HS-5 (cell line): ENCODE measurements at regions not wholly inside any gene's neighbourhood (a gene's known extent, or its start where the extent isn't known, plus 50 kb on each side); places are given as distances from the start of the nearest gene placed in this dataset.

Source experiments
- DNase-seq: peaks from one replicate; pipeline ENCODE4 v3.0.0-alpha.2; 2012; ENCODE audit warnings: low read depth

DNA sequence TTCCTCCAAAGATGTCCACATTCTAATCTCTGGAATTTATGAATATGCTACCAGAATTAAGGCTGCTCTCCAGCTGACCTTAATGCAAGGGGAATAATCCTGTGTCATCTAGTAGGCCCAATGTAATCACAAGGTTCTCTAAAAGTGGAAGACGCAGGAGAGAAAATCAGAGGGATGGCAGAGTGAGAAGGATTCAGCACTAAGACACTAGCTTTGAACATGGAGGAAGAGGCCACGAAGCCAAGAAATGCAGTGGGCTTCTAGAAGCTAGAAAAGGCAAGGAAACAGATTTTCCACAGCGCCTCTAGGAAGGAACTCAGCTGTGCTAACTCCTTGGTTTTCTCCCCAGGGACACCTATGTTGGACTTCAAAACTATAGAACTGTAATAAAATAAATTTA, 240.7 kb upstream of the TRAM1L1 start:
- no peak for DNase-seq

DNA sequence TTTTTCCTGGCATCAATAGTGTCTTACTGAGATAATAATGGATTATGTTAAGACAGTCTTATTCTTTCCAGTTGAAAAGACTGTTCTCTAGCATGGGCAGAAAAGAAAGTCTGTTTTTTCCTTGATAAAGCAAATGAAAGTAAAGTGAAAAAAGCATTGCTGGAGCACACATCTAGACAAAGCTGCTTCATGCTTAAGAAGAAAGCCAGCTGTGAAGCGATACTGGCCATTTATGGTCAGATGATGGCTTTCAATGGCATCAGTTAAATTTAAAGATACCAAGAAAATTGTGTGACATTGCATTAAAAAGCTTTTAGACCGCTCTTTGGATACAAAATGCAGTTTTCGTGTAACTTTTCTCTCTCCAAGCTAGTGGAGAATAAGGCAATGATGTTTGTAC, 242.1 kb upstream of the TRAM1L1 start:
- no peak for DNase-seq

DNA sequence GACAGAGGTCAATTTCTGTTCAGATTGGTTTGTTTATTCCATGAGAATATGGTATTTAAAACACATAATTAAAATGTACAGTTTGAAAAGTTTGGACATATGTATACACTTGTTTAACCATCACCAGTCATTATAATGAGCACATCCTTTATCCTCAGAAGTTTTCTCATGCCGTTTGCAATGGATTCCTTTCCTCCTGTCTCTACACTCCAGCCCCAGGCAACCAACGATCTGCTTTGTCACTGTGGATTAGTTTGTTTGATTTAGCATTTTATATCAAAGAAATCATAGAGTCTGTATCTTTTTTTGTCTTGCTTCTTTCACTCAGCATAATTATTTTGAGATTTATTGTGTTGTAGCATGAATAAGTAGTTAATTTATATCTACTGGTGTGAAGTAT, 243.0 kb upstream of the TRAM1L1 start:
- DNase-seq, result no peak

DNA sequence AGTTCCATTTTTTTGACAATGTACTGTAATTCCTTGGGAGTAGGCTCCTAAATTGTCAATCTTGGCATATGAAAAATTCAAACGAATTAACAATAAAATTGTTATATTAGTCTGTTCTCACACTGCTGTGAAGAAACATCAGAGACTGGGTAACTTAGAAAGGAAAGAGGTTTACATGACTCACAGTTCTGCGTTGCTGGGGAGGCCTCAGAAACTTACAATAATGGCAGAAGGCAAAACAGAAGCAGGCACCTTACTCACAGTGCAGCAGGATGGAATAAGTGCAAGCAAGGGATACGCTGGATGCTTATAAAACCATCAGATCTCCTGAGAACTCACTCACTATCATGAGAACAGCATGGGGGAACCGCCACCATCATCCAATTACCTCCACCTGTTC, 246.4 kb upstream of the TRAM1L1 start:
- no peak for DNase-seq

DNA sequence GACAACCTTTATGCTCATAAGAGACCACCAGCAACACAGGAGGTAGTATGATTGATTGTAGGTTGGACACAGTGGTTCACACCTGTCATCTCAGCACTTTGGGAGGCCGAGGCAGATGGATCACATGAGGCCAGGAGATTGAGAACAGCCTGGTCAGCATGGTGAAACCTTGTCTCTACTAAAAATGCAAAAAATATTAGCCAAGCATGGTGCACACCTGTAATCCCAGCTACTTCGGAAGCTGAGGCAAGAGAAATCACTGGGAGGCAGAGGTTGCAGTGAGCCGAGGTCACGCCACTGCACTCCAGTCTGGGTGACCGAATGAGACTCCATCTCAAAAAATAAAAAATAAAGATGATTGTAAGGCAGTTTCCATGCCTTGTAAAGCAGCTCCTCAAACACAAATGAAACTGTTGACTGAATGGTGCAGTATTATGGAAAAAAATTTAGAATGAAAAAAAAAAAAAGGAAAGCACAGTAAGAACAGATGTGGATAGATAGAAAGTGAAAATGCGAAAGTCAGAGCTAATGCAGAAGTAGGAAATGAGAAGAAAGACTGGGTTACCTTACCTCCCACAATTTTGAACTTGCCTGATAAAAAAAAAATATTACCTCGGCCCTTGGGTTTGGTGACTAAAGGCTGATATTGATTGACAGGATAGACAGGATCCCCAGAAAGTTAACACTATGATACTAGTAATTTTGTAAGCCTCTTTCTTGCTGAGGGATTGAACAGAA, 249.2 kb upstream of the TRAM1L1 start:
- no peak for DNase-seq

DNA sequence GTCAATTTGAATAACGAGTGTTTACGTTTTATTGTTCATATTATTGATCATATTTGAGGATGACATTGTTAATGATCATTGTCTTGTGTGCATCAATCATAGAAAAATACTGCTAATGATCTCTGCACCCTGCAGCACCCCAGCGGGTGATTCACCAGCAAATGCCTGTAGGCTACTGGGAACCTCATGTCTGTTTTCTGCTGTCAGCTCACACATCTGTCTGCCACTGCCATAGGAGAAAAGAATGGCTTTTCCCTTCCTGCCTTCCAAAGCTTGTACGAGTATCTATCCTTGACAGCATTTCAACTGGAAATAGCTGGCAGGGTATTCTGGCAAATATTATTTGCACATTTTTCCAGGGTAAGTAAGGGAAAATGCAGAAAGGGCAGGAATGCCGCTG, 272.1 kb upstream of the TRAM1L1 start:
- DNase-seq, result no peak

DNA sequence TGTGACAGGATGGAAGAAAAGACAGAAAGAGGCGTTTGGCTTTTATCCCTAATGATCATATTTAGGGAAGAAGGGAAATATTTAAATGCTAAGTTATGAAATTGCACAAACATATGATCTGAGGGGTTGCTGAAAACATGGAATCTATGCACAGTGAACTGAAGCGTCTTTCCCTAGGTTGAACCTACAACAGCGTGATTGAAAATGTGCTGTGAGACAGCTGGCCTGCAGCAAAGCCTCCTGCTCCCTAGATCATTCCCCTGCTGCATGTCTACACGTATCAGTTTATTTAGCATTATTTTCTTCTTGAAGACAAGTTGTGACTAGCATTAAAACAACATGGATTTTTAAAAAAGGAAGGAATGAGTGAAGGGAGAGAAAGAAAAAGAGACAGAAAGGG, 272.5 kb upstream of the TRAM1L1 start:
- DNase-seq, result no peak

DNA sequence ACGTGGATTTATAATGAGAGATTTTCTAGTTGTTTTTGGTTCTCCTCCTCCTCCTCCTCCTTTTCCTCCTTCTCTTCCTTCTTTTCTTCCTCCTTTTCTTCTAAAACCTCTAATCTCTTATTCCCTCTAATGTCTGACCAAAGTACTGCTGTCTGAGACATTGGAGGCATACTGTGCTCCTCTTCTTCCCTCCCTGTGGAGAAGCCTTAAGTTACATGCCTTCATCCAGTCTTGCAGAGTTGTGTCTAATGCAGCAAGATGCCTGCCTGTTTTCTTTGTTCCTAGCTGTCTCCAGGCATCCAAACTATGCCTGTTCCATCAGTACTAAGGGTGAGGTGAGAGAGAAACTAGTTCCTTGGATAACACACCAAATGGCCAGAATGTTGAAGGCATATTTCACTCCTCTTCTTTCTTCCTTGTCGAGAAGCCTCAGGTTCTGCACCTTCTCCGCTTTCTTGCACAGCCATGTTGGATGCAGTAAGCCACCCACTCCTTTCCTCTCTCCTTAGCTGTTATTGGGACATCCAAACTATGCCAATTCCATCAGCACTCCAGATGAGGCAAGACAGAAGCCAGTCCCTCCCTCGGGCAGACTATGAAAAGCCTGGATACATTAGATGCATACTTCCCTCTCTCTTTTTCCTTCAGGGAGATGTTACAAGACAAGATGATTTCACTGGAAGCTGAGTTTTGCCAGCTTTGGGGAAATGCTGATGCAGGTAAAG, 285.7 kb upstream of the TRAM1L1 start:
- DNase-seq, result no peak

DNA sequence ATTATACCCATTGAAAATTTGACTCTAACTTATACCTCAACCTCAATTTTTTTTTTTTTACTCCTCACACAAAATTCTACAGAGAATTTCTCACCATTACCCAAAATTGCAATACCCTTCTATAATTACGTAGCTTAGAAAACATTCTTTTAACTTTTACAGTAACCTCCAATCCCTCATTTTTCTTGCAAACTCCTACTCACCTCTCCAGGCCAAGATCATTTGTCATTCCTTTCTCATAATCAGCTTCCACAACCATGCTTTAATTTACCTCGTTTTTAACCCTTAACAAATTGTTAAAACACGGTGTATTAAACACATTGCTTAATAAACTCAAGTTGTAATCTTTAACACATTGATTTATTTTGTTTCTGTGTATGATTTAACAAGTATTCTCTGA, 289.7 kb upstream of the TRAM1L1 start:
- DNase-seq, result no peak

DNA sequence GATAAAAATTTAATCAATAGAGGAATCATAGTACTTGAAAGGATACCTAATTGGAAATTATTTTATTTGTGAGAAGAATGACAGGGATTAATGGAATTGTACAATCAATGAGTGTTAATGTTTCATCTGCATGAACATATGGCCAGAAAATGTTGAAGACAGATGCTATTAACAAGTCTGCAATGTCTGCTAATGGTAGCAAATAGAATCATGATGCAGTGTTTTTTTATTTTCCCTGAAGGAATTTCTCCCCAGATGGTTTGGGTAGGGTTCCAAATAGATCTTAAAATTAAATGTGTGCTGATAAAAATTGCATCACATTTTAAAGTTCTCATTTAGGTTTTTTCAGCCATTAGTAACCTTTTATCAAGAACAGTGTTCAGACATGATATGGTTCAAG, 291.3 kb upstream of the TRAM1L1 start:
- no peak for DNase-seq

DNA sequence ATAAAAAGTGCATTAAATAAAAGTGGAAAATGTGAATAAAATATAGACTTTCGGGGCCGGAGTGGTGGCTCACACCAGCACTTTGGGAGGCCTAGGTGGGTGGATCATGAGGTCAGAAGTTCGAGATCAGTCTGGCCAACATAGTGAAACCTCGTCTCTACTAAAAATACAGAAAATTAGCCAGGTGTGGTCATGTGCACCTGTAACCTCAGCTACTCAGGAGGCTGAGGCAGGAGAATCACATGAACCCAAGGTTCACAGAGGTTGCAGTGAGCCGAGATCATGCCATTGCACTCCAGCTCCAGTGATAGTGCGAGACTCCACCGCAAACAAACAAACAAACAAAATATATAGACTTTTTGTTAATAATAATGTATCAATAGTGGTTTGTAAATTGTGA, 293.6 kb upstream of the TRAM1L1 start:
- DNase-seq, result no peak

DNA sequence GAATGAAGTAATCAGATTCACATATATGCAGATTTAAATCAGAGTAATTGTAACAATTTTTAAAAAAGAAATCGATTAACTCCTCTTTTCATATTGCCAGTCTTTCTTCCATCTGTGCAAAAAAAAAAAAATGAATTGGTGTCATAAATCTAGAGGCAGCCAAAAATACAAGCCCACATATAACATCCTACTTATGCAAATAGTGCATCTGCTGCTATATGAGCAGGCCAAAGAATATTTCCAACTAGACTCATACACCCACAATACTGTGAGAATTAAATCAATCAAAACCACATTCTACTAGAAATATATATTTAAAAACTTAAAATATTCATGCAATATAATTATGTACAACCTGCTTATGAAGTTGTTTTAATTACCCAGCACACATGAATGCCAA, 298.1 kb upstream of the TRAM1L1 start:
- DNase-seq, result no peak

DNA sequence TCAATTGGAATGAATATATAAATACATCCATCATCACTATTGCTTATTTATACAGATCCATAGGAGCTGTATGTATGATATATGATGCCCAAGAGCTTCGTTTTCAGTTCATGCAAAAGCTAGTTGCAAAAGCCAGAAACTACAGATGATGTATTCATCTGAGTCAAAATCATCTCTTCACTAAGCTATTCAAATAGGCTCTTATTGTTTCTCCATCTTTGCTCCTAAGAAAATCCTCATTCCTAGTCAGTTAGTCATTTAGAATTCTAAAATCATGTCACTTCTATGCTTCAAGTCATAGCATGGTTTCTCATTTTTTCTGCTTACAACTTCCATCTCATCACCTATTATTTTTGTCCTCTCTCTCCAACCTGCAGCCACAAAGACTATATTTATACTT, 300.1 kb upstream of the TRAM1L1 start:
- no peak for DNase-seq

DNA sequence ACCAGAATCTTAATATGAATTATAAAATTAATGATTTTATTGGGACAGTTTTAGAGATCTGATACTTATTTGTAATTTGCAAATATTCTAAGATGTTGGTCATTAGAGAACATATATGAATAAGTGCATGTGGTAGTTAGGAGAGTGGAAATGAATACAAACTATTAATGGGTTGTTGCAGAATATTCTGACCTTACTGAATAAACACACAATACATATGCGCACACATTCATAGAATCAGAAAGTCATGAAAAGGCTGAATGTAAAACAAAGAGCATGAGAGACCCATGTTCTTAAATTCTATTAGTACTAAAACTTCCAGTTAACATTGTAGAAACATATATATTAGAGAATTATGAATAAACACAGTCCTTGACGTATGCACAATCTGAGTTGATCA, 301.7 kb upstream of the TRAM1L1 start:
- no peak for DNase-seq

DNA sequence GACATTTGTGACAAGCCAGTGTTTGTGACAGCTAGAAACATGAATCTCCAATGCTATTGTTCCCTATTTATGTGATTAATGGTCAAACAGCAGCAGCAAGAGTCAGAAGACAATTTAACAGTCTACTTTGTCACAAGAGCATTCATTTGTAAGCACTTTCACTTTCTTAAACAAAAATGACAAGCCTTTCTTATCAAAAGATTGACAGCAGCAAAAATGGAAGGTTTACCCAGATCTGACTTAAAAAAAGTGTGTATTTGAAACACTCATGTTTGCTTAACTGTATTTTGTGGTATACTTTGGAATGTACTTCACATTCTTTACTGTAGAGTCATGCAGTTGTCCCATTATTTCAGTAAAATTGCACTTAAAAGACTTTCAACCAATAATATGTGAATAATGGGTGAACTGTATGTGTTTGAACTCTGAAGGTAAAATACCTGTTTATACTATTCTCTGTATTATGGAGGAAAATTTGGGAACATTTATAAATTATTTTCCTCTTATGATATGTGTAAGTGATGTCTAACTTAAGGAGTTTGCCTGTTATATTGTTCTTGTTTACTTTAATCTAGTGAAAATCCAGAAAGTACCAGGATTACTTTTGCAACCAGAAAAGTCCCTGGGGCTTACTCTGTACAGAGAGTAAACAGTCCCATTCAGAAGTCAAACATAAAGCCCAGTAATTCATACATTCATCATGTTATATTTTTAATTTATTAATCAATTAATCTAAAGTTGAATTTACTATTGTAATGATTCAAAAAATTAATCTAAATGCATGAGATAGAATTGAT, 314.9 kb upstream of the TRAM1L1 start:
- DNase-seq, result peak; percentile 61

DNA sequence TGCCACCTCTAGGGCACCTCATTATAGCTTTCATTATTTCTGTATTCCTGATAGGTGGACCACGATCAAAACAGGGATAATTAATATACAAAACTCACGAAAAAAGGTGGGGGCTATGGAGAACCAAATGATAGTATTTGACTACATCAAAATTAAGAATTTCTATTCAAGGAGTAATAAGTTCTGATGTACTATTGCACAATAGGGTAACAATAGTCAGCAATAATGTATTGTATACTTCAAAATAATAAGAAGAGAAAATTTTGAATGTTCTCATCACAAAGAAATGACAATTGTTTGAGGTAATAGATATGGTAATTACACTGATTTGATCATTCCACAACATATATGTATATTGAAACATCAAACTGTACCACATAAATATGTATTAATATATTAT, 327.3 kb upstream of the TRAM1L1 start:
- no peak for DNase-seq

DNA sequence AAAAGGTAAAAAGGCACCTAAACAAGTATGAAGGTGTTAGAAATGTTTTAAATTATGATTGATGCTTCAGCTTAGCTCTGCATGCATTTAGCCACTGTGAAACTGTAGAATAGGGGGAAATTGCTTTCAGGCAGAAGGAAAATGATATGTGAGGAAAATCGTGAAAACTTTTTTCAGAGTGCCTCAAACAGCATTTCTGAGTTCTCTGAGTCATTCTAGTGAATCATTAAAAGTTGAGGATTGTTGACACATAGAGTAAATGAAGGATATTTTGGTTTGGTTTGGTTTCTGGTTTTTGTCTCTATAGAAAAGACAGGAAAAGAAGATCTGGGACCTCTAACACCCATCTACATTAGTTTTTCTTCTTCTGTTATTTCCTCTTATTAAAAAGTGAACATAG, 332.5 kb upstream of the TRAM1L1 start:
- DNase-seq, result no peak

DNA sequence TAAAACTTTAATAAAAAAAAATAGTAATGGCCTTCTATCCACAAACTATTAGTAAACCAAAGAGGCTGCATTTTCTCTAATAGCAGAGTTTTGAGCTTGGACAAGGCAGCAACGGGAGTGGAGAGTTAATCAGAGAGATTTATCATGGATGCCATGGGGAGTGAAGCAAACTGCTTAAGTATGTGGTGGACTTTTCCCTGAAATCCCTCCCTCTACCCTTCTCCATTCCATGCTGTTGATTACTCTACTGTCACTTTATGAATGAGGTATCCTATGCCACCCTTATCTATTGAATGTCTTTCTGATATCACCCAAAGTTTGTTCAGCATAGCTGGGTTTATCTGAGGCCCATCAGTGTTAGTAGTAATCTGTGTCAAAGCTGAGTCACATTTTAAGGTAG, 335.6 kb upstream of the TRAM1L1 start:
- DNase-seq, result no peak

DNA sequence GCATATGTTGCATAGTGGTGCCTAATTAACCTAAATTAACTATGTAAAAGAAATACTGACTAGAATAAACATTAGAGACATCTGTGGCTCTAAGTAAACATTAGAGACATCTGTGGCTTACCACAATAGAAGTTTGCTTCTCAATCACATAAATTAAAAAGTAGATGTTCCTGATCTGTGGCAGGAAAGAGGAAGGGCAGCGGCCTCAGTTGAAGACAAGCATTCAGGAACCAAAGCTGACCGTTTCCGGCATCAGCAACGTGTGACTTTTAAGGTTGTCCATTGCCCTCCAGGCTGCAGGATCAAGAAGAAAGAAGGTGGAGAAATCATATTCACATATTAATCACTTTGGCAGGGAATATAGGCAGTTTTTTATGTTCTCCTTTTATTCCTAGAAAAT, 336.3 kb upstream of the TRAM1L1 start:
- DNase-seq, result no peak

DNA sequence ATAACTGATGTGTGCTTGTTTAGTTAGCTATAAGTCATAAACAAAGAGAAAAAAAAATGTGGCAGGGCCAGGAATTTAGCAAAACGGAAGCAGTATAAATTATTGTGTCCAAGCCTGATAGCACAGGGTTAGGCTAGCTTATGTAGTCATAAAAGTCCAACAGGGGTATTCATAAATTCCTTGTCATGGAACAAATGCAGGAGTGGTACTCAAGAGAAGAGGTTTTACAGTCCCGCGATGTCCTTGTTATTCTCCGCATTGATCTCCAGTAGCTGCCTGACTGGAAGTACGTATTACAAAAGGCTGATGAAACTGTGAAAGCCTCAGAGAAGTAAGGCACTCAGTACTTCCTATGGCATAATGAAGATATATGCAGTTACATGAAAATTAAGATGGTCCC, 336.9 kb upstream of the TRAM1L1 start:
- no peak for DNase-seq

DNA sequence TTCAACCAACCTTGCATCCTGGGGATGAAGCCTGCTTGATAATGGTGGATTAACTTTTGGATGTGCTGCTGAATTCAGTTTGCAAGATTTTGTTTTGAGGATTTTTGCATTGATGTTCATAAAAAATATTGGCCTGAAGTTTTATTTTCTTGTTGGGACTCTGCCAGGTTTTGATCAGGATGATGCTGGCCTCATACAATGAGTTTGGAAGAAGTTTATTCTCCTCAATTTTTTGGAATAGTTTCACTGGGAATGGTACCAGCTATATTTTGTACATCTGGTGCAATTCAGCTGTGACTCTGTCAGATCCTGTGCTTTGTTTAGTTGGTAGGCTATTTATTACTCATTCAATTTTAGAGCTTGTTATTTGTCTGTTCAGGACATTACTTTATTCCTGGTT, 340.3 kb upstream of the TRAM1L1 start:
- DNase-seq, result no peak

DNA sequence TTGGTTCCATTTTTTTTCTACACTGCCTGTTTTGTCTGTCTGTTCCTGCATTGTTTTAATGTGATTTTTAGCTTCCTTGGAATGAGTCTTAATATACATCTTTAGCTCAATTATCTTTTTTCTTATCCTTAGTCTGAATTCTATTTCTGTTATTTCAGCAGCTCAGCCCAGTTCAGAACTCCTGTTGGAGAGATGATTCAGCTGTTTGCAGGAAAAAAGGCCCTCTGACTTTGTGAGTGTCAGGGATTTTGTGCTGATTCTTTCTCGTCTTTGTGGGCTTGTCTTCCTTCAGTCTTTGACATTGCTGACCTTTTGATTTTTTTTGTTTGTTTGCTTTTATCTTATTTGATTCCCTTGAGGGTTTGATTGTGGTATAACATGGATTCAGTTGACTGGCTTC, 343.2 kb upstream of the TRAM1L1 start:
- no peak for DNase-seq

DNA sequence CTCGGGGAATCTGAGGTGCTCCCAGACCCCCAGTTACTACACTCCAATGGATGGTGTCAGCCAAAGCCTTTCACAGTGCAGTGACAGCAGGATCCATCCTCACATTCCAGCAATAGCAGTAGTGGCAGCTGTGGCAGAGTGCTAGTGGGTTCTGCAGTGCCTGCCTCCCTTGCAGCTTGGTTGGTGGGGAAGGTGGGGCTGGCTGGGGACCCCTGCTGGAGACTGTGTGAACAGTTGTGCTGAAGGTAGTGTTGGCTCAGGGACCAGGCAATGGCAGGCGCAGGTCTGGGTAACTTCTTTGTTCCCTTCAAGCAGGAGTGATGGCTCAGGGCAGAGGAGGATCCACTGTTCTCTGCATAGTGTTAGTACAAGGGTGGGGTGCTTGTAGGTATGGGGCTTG, 343.7 kb upstream of the TRAM1L1 start:
- DNase-seq, result no peak
